Choroid plexus epithelial cell (primary cell): ENCODE measurements at regions not wholly inside any gene's neighbourhood (a gene's known extent, or its start where the extent isn't known, plus 50 kb on each side); places are given as distances from the start of the nearest gene placed in this dataset.
"Not testable (repeated sequence)": the region's sequence is repeated elsewhere in the genome, so short reads cannot be mapped to it uniquely, and the experiment has no call there.

Experiments used
- DNase-seq: peaks from one replicate; pipeline ENCODE4 v3.0.0-alpha.2; 2010; ENCODE audit warnings: low read depth
- H3K4me3 ChIP-seq: 2 replicates; pipeline ENCODE4 v1.5.1; 2011; ENCODE audit warnings: low read depth, mild to moderate bottlenecking, control low read depth, low read length, moderate library complexity
- CTCF ChIP-seq: conservative IDR thresholded peaks from 2 replicates; pipeline ENCODE4 v1.5.1; 2011; ENCODE audit warnings: low read depth, mild to moderate bottlenecking, control low read depth, inconsistent platforms, low read length, moderate library complexity

GRCh38 chr2:8553643-8554042 lies 128.2 kb upstream of the ID2 start:
- TF ChIP-seq CTCF, result no peak
- no peak for DNase-seq
- H3K4me3 ChIP-seq, result no peak overlapping the region

GRCh38 chr2:8554296-8554806 lies 127.5 kb upstream of the ID2 start:
- TF ChIP-seq CTCF, result no peak
- no peak for DNase-seq
- no peak overlapping the region for H3K4me3 ChIP-seq

- H3K4me3 ChIP-seq, result no peak overlapping the region
- no peak for DNase-seq
- no peak for TF ChIP-seq CTCF
These were observed 126.3 kb upstream of the ID2 start for GRCh38 chr2:8555543-8555942.

- no peak for TF ChIP-seq CTCF
- no peak for DNase-seq
These were observed 123.8 kb upstream of the ID2 start for GRCh38 chr2:8558096-8558495.

GRCh38 chr2:8558956-8559355 lies 122.9 kb upstream of the ID2 start:
- no peak for DNase-seq
- no peak overlapping the region for H3K4me3 ChIP-seq
- no peak for TF ChIP-seq CTCF

More at GRCh38 chr2:8558096-8558495, 123.8 kb upstream of the ID2 start:
- H3K4me3 ChIP-seq, result no peak overlapping the region

- no peak for TF ChIP-seq CTCF
- H3K4me3 ChIP-seq, result no peak overlapping the region
- DNase-seq, result no peak
These were observed 122.1 kb upstream of the ID2 start for GRCh38 chr2:8559805-8560204.

- not testable (repeated sequence) for H3K4me3 ChIP-seq, DNase-seq
These were observed 120.2 kb upstream of the ID2 start for GRCh38 chr2:8561692-8562091.
